ENCODE measurements at regions not wholly inside any gene's neighbourhood (a gene's known extent, or its start where the extent isn't known, plus 50 kb on each side); places are given as distances from the start of the nearest gene placed in this dataset.

DNA sequence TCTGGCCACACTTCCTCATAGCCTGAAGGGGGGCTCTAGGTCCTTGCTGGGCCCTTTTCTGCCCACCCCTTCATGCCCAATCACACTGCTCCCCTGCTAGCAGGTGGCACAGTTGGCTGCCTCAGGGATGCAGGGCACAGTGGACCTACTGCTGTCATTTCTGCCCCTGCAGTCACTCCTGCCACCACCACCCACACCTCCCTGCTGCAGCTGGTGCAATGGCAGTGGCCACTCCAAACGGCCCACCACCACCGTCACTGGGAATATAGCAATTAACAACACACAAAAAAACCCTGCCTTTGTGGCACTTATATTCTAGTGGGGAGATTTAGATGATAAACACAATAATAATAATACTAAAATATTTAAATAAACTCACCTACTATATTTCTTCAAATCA, 162.4 kb upstream of the DUSP10 start:
- TF ChIP-seq TCF7L2 (IDR thresholded peaks at IDR 0.05; ENCODE audit: borderline replicate concordance, extremely low read depth, insufficient read depth, insufficient read length) (no peak), POLR2A (IDR thresholded peaks at IDR 0.05; ENCODE audit: borderline replicate concordance, extremely low read depth, insufficient read depth, insufficient read length) (no peak), ZFX (IDR thresholded peaks at IDR 0.05) (no peak)
- TF ChIP-seq, protein P1, sequence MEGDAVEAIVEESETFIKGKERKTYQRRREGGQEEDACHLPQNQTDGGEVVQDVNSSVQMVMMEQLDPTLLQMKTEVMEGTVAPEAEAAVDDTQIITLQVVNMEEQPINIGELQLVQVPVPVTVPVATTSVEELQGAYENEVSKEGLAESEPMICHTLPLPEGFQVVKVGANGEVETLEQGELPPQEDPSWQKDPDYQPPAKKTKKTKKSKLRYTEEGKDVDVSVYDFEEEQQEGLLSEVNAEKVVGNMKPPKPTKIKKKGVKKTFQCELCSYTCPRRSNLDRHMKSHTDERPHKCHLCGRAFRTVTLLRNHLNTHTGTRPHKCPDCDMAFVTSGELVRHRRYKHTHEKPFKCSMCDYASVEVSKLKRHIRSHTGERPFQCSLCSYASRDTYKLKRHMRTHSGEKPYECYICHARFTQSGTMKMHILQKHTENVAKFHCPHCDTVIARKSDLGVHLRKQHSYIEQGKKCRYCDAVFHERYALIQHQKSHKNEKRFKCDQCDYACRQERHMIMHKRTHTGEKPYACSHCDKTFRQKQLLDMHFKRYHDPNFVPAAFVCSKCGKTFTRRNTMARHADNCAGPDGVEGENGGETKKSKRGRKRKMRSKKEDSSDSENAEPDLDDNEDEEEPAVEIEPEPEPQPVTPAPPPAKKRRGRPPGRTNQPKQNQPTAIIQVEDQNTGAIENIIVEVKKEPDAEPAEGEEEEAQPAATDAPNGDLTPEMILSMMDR (IDR thresholded peaks at IDR 0.05 in 2 of 3, conservative IDR thresholded peaks at IDR 0.05 in 1 of 3; ENCODE audit: borderline replicate concordance in 1 of 3, insufficient read depth in 1 of 3, low read depth in 2 of 3, low read length in 2 of 3), result no peak

Data from HCT116 (cell line).